HG03175 (cell line): ENCODE measurements at regions not wholly inside any gene's neighbourhood (a gene's known extent, or its start where the extent isn't known, plus 50 kb on each side); places are given as distances from the start of the nearest gene placed in this dataset.

Experiments
- ATAC-seq: cut with Tn5 transposase; IDR thresholded peaks from one replicate; pipeline ENCODE4 v1.9.1; 2021; ENCODE audit warnings: mild to moderate bottlenecking, moderate library complexity; ENCODE audit not compliant: unreplicated experiment

DNA sequence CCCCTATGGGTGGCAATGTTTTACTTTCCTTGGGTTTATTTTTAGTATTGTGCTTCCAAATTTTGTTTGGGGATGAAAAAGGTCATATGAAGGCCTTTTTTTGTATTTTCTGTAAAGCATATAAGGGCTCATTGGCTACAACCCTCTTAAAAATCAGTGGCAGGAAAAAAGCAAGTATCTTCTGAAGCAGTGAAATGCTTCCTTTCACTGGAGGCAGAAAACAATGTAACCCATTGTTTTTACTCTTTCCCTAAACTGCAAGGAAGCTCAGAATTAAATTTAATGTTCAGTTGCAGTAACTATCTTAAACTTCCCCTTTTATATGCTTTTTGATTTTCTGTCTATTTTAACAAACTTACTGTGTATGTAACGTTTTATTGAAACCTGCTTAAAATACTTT is 148.7 kb upstream of the LYZL1 start:
- ATAC-seq = no peak

DNA sequence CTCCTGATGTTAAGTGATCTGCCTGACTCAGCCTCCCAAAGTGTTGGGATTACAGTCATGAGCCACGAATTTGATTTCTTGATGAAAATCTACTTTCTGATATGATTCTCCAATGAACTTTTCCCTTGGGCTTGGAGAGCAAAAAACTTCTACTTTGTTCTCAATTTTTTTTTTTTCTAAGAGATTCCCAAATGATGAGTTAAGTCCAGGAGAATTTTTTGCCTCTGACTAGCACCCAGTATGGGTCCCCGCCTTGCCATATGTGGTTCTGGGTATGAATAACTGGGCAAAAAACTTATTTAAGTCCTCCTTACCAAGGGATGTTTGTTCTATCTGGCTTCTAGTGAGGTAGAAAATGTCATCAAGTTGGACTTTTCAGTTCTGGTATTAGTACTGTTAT is 147.9 kb upstream of the LYZL1 start:
- no peak for ATAC-seq

DNA sequence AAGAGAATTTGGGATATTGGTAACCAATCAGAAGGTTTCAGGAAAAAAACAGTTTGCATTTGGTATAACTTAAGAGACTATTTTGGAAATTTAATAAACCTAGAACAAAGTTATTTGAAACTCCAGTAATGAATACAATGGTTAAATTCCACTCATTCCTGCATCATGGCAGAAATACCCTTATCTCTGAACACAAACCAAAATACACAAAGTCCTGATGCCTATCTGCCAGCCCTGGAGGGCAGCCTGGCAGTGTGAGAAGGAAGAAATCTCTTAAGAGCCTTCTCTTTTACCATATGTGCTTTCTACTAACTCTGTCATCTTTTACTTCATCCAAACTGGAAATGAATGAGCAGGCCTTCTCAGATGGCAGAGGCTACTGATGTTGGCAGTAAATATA is 147.1 kb upstream of the LYZL1 start:
- no peak for ATAC-seq

- ATAC-seq = no peak
Measured at GRCh38 chr10:29142516-29143314, 146.2 kb upstream of the LYZL1 start.

- ATAC-seq = no peak
Measured at GRCh38 chr10:29144126-29144525, 144.7 kb upstream of the LYZL1 start.

DNA sequence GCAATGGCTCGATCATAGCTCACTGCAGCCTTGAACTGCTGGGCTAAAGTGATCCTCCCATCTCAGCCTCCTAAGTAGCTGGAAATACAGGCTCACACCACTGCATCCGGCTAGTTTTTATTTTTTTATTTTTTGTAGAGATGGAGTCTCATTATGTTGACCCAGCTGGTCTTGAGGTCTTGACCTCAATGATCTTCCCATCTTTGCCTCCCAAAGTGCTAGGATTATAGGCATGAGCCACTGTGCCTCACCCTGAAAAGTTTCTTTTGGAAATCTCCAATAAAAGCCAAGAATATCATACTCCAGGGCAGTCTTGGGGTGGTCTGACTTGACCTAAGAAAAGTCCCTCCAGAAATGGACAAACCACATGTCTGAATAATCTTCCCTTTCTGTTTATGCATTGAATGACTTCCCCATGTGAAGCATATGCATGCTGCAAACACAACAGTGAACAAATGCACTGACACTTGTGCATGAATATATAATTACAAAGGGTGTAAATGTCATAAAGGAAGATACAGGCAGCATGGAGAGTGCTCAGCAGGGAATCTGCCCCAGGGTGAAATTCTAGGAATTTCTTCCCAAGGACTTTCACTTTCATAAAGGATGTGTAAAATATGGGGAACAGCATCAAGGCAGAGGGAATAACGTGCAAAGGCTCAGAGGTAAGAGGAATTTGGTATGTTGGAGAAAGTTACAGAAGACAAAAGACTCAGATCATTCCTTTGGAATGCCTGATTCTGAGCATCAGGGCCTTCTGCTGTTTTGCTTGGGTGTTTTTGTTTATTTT is 142.4 kb upstream of the LYZL1 start:
- ATAC-seq = no peak

GRCh38 chr10:29150010-29150409 is 138.9 kb upstream of the LYZL1 start:
- ATAC-seq = no peak

- ATAC-seq = no peak
Measured at GRCh38 chr10:29151005-29151404, 137.9 kb upstream of the LYZL1 start.

DNA sequence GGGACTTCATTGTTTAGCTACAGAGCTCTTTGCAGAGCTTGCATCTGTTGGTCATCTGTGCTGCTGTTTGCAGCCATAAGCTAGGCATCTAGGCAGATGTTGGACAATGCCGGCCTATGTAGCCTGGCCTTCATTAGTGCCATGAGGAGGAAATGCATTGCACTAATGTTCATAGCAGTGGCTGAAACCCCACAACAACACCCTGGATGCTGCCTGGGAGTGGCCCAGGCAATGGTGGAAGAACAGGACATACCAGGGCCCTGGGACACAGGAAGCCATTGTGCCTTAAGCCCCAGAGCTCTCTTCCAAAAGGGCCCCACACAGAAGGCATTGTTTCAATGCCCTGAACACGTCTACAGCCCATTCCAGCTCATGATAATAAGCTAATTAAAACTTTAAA is 131.5 kb upstream of the LYZL1 start:
- no peak for ATAC-seq

- ATAC-seq = no peak
Measured at GRCh38 chr10:29158066-29158465, 130.8 kb upstream of the LYZL1 start.

- ATAC-seq = no peak
Measured at GRCh38 chr10:29160150-29160617, 128.7 kb upstream of the LYZL1 start.

GRCh38 chr10:29163746-29164145 is 125.1 kb upstream of the LYZL1 start:
- ATAC-seq = no peak

- no peak for ATAC-seq
Measured at GRCh38 chr10:29166713-29167112, 122.2 kb upstream of the LYZL1 start.

DNA sequence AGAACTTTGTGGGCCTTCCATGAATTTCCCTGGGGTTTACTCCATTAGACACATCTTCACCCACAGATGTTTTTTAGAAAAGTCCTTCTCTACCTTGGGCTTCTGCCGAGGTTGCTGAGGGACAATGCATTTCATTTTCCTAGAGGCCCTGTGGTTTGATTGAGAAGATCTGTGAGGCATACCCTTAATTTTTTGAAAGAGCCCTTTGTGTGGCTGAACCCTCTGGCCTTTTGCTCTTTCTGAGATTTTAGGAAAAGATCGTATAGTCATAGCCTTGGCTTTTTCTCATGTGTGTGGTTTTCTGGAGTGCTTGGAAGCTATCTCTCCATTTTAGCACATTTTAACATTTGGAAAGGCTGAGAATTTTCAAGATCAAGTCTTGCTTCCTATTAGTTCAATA is 119.8 kb upstream of the LYZL1 start:
- ATAC-seq = no peak

- ATAC-seq = no peak
Measured at GRCh38 chr10:29171717-29172116, 117.2 kb upstream of the LYZL1 start.

DNA sequence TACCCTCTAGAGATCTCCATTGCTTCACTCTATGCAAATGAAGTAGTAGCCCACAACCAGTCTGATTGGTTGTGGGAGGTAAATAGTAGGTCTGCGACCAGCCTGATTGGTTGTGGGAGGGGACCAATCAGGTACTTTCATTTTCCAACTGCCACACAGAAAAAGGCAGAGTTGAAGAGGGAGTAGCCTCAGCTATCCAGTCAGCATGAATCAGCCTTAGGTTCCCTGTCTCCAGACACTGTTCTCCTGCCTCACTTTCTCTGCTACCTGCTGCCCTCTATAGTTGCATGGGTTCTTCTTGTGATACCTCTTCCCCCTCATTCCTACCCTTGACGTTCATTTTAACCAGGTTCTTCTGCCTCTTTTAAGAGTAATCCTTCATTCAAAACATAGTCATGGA is 114.5 kb upstream of the LYZL1 start:
- ATAC-seq = no peak

GRCh38 chr10:29176845-29177832 is 111.7 kb upstream of the LYZL1 start:
- no peak for ATAC-seq

DNA sequence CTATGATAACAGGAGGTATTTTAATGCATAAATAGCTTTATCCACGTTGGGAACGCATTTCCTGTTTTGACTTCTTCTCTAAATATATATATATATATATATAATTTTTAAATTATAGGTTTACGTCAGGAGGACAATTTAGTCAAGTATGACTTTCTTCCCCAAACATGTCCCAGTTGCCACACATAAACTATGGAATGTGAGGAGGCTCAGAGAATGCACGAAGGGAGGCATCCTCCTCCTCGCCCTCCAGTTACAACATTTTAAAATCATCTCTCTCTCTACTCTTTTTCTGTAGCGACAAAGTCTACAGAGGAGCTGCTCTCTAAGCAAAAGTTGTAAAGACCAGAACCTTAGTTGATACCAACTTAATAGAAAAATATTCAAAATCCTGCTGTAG is 106.9 kb upstream of the LYZL1 start:
- no peak for ATAC-seq

DNA sequence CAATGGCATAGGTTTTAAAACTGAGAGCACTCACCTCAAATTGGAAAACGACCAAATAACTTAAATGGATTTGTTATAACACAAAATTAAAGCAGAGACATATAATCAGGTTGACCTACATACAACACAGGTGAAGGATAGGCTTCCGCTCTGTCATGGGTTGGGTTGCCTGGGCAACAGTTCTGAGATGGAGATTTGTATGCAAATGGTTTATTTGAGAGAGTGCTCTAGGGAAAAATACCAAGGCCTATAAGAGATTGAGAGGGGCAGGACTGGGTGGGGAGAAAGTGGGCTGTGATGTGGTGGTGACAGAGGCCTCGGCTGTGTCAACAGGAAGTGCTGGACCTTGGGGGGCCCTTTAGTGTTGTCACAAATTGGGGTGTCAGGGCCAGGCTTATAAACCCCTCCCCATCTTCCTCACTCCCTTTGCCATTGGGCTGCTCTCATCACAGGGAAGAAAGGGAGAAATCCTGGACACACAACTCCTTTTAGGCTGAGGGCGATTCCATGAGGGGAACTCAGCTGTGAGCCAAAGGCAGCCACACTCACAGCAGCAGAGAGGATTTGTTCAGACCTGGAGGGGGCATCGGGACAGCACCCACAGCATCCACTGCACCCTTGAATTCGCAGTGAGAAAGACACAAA is 105.4 kb upstream of the LYZL1 start:
- ATAC-seq = no peak

DNA sequence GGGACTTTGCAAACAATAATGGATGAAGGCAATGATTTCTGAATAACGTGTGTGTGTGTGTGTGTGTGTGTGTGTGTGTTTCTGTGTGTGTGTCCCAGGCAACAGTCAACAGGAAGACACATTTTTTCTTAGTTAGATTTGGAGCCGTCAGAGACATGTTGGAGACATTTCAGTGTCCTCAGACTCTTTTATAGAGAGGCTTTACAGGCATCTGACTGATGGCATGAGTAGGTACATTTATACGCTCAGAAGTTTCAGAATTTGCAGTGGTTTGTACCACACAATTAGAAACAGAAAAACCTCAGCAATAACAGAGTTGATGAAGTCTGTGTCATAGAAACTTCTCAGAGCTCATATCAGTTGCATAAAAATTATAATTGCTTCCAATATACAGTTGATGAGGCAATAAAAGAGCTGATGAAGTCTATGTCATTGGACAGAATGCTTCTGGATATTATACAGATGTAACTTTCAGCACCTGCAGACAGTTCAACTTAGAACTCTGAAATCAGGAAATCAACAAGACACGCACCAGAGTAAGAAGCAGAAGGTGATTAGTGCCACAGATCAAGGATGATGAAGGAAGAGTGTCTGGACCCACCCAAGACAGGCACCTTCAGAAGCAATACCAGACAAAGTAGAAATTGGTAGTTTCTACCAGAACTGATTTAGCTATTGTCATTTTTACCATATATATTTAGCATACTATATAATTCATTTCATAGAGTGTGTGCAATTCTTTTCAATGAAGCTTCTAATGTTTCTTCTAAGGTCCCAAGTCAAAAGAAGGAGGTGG is 104.5 kb upstream of the LYZL1 start:
- no peak for ATAC-seq
